ENCODE measurements at regions not wholly inside any gene's neighbourhood (a gene's known extent, or its start where the extent isn't known, plus 50 kb on each side); places are given as distances from the start of the nearest gene placed in this dataset.

DNA sequence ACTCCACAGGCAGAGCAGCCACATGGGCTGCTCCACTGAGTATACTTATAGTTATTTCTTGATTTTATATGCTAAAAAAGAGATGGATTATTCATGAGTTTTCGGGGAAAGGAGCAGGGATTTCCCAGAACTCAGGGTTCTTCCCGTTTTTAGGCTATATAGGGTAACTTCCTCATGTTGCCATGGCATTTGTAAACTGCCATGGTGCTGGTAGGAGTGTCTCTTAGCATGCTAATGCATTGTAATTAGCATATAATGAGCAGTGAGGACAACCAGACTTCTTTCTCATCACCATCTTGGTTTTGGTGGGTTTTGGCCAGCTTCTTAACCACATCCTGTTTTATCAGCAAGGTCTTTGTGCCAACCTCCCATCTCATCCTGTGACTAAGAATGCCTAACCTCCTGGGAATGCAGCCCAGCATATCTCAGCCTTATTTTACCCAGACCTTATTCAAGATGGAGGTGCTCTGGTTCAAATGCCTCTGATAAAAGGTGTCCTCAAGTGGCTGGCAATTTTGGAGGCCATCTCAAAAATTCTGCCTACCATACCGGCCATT, 213.0 kb upstream of the VEGFC start:
- Histone ChIP-seq H3K4me1 (no peaks in the 10 kb centered on the region), H3K9me3 (no peaks in the 10 kb centered on the region), H3K36me3 (ENCODE audit: low read depth, missing control alignments) (no peaks in the 10 kb centered on the region), H3K27me3 (no peaks in the 10 kb centered on the region), H3K27ac (no peak overlapping the region), H3K4me3 (no peak overlapping the region)
- intact Hi-C loops (cut with DNase I; ENCODE audit: low total_unique reads): no loop called here
- TF ChIP-seq, protein P1, sequence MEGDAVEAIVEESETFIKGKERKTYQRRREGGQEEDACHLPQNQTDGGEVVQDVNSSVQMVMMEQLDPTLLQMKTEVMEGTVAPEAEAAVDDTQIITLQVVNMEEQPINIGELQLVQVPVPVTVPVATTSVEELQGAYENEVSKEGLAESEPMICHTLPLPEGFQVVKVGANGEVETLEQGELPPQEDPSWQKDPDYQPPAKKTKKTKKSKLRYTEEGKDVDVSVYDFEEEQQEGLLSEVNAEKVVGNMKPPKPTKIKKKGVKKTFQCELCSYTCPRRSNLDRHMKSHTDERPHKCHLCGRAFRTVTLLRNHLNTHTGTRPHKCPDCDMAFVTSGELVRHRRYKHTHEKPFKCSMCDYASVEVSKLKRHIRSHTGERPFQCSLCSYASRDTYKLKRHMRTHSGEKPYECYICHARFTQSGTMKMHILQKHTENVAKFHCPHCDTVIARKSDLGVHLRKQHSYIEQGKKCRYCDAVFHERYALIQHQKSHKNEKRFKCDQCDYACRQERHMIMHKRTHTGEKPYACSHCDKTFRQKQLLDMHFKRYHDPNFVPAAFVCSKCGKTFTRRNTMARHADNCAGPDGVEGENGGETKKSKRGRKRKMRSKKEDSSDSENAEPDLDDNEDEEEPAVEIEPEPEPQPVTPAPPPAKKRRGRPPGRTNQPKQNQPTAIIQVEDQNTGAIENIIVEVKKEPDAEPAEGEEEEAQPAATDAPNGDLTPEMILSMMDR (IDR thresholded peaks at IDR 0.05): no peak
- TF ChIP-seq POLR2A (IDR thresholded peaks at IDR 0.05): no peak
- whole genome bisulfite sequencing, 2 donors: 72 to 85% methylated on average over 3 of the region's 3 CpGs
- DNase-seq: no peak

DNA sequence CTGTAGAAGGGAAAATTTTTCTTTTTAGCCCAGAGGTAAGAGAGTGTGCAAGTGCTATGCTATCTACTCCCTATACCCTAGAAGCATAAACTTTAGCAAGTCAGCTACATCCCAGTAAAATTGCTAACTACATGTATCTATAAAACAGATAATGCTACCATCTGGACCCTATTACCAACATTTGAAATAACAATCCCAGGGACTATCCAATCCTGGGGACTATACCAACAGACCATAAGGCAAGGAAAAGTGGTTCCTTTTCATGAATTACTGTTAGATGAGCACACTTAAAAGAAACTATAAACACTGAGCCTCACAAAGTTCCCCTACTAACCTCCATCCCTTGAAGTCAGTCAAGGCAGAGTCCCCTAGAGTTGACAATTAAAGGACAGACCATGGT, 213.6 kb upstream of the VEGFC start:
- DNase-seq: no peak
- H3K27me3 ChIP-seq: no peaks in the 10 kb centered on the region
- H3K4me1 ChIP-seq: no peaks in the 10 kb centered on the region
- no peak for TF ChIP-seq POLR2A (IDR thresholded peaks at IDR 0.05)
- TF ChIP-seq, protein P1 (IDR thresholded peaks at IDR 0.05): no peak
- intact Hi-C loops (cut with DNase I; ENCODE audit: low total_unique reads): no loop called here
- no peaks in the 10 kb centered on the region for H3K36me3 ChIP-seq (ENCODE audit: low read depth, missing control alignments)
- no peaks in the 10 kb centered on the region for H3K9me3 ChIP-seq
- no peak overlapping the region for H3K27ac ChIP-seq
- no peak overlapping the region for H3K4me3 ChIP-seq

DNA sequence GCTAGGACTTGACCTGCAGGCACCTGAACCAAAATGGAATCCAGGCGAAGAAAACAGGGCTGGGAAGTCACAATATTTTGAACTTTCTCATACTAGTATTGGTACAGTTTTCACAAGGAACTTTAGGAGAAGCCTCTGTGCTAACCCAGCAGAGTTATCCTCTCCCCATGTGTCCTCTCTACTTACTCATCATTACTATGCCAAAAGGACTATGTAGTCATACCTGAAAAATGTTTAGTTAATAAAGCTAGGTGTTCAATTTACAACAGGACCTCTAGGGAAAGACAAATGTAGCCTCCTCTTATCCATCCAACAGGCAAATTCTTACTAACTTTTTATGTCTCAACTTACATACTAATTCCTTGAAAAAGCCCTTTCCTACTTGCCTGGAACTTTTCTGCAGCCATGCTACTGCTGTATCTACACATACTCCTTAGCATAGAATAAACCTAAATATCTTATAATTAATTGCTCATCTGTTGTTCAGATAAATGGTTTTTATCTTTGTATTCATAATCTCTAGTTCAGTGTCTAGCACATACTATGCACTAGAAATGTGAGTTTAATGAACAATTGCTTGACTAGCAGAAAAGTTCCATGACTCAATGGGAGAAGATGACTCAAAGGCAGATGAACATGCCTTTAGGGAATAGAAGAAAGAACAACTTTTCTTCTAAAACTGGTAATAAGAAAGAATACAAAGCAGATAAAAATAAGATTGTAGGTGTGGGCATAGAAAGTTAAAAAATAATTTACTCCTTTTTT, 215.5 kb upstream of the VEGFC start:
- intact Hi-C loops (cut with DNase I; ENCODE audit: low total_unique reads): no loop called here
- Histone ChIP-seq H3K27me3 (no peaks in the 10 kb centered on the region), H3K36me3 (ENCODE audit: low read depth, missing control alignments) (no peaks in the 10 kb centered on the region), H3K4me3 (no peak overlapping the region), H3K4me1 (no peaks in the 10 kb centered on the region), H3K9me3 (no peaks in the 10 kb centered on the region), H3K27ac (no peak overlapping the region)
- 80 to 90% methylated on average over 1 of the region's 1 CpG for WGBS, 2 donors
- no peak for TF ChIP-seq POLR2A (IDR thresholded peaks at IDR 0.05)
- TF ChIP-seq, protein P1 (IDR thresholded peaks at IDR 0.05): no peak
- DNase-seq: no peak

DNA sequence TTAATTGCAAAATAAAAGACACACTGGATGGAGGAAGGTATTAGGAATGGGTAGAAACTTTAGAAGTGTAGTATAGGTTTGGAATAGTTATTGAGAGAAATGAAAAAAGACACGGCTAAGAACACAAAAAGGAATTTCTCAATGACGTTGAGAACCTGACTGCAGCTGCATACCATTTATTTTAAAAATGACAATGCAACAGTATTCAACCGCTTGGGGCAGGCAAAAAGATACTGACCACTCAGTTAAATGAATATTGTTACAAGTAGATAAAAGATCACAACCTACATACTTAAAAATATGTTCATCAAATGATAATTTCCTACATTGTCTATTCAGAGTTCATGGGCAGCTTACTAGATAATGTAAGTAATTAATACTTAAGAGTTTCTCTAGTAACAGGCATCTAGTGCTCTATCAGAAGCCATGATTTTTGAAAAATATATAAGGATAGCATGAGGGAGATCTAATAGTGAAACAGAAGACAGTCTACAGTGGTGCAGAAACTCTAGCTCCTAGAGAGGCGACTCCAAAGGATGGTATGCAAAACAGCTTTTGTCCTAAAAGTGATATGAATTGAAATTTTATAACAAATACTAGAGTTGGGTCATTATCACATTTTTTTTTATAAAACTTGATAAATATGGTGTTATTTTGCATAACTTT, 216.2 kb upstream of the VEGFC start:
- 68 to 72% methylated on average over 4 of the region's 4 CpGs for WGBS, 2 donors
- Histone ChIP-seq H3K27ac (no peak overlapping the region), H3K4me3 (no peak overlapping the region), H3K36me3 (ENCODE audit: low read depth, missing control alignments) (no peaks in the 10 kb centered on the region), H3K27me3 (no peaks in the 10 kb centered on the region), H3K9me3 (no peaks in the 10 kb centered on the region), H3K4me1 (no peaks in the 10 kb centered on the region)
- no peak for DNase-seq
- intact Hi-C loops (cut with DNase I; ENCODE audit: low total_unique reads): no loop called here
- TF ChIP-seq, protein P1 (IDR thresholded peaks at IDR 0.05): no peak
- TF ChIP-seq POLR2A (IDR thresholded peaks at IDR 0.05): no peak

Measured in testis (tissue), 2 donors.